GM12878 (cell line): ENCODE measurements at regions not wholly inside any gene's neighbourhood (a gene's known extent, or its start where the extent isn't known, plus 50 kb on each side); places are given as distances from the start of the nearest gene placed in this dataset.

Experiments used
- ATAC-seq: fragments of 200-7000 bp; cut with Tn5 transposase; 3 replicates; pipeline ENCODE4 v1.9.1; 2020; ENCODE audit warnings: mild to moderate bottlenecking, moderate library complexity
- BruUV-seq: library from RNA; stranded (reverse); fragments of 400-500 nt; replicated peaks from 2 replicates; lab custom pipeline; 2021; lab: Mats Ljungman, UMichigan
- CTCF ChIA-PET: fragments of 300-600 bp; sonication (Branson Sonifier 250); formaldehyde crosslinking; extraction: SDS; loops from one replicate; lab custom pipeline; 2021; ENCODE audit warnings: inconsistent platforms; lab: Yijun Ruan, JAX
- POLR2A ChIA-PET: fragments of 350-600 bp; formaldehyde crosslinking; extraction: SDS; loops from one replicate; lab custom pipeline; 2021; ENCODE audit warnings: inconsistent platforms; lab: Charles Lee
- RAD21 ChIA-PET: fragments of 300-600 bp; sonication (Branson Sonifier 250); formaldehyde crosslinking; loops from one replicate; lab custom pipeline; 2023; ENCODE audit warnings: antibody characterized with exemption; ENCODE audit not compliant: unreplicated experiment; lab: Charles Lee
- SMC1A ChIA-PET: fragments of 300-600 bp; sonication (Branson Sonifier 250); formaldehyde crosslinking; loops from one replicate; lab custom pipeline; 2023; ENCODE audit not compliant: unreplicated experiment, uncharacterized antibody; lab: Charles Lee
- DNase-seq: peaks from one replicate; pipeline ENCODE4 v3.0.0-alpha.2; 2011; ENCODE audit warnings: low read depth, low spot score
- FAIRE-seq: peaks from 3 replicates; lab custom pipeline; 2011; peaks lifted over from hg19 to GRCh38; lab: Jason Lieb, UNC
- H2AFZ ChIP-seq: 2 replicates; pipeline ENCODE4 v1.6.0; 2011; ENCODE audit warnings: low read depth, low read length, control low read depth; ENCODE audit not compliant: control insufficient read depth
- H3K27ac ChIP-seq: 2 replicates; pipeline ENCODE4 v1.5.1; 2011; ENCODE audit warnings: control low read depth; ENCODE audit not compliant: control insufficient read depth, insufficient read depth
- H3K27me3 ChIP-seq, 2 experiments: replicated peaks in 1 of 2; 2 replicates each; pipeline versions ENCODE4 v1.6.0 to v1.6.1; 2011; ENCODE audit warnings: low read length in 1 of 2; ENCODE audit not compliant: control insufficient read depth in 2 of 2, insufficient read depth in 2 of 2
- H3K36me3 ChIP-seq, 2 experiments: 2 replicates each; pipeline ENCODE4 v1.5.1; 2011; ENCODE audit warnings: low read length in 1 of 2; ENCODE audit not compliant: control insufficient read depth in 2 of 2, insufficient read depth in 2 of 2
- H3K4me1 ChIP-seq: 2 replicates; pipeline ENCODE4 v1.6.1; 2011; ENCODE audit warnings: mild to moderate bottlenecking, low read length, moderate library complexity, mixed read lengths; ENCODE audit not compliant: control insufficient read depth, insufficient read depth
- H3K4me2 ChIP-seq: 2 replicates; pipeline ENCODE4 v1.6.0; 2011; ENCODE audit warnings: control low read depth; ENCODE audit not compliant: control insufficient read depth, insufficient read depth
- H3K4me3 ChIP-seq: fragments of 200-600 bp; sonication (generic); 2 replicates; pipeline ENCODE4 v1.5.1; 2016
- H3K79me2 ChIP-seq: 2 replicates; pipeline ENCODE4 v1.6.0; 2011; ENCODE audit warnings: low read length; ENCODE audit not compliant: control insufficient read depth, insufficient read depth
- H3K9ac ChIP-seq: 2 replicates; pipeline ENCODE4 v1.8.0; 2011; ENCODE audit warnings: low read length, control low read depth, mixed read lengths; ENCODE audit not compliant: control insufficient read depth, insufficient read depth
- H3K9me3 ChIP-seq: replicated peaks from 3 replicates; pipeline ENCODE4 v1.5.1; 2011; ENCODE audit warnings: mild to moderate bottlenecking, low read length; ENCODE audit not compliant: control insufficient read depth, insufficient read depth
- H4K20me1 ChIP-seq: 2 replicates; pipeline ENCODE4 v1.6.0; 2011; ENCODE audit not compliant: control insufficient read depth, insufficient read depth
- CEBPZ ChIP-seq: fragments of 150-350 bp; IDR thresholded peaks from 2 replicates; pipeline ENCODE4 v1.6.1; 2016; ENCODE audit warnings: low read depth, low read length
- DPF2 ChIP-seq: fragments of 450-650 bp; IDR thresholded peaks from 2 replicates; pipeline ENCODE4 v1.6.1; 2017; ENCODE audit warnings: mild to moderate bottlenecking
- EP300 ChIP-seq, 2 experiments: fragments of 150-350 bp in 1 of 2; IDR thresholded peaks; 2 replicates each; pipeline ENCODE4 v1.6.1; 2011 to 2012; ENCODE audit warnings: low read depth in 2 of 2, low read length in 2 of 2, borderline replicate concordance in 1 of 2, improper control_type of control experiment in 1 of 2, inconsistent platforms in 1 of 2; ENCODE audit not compliant: control insufficient read depth in 1 of 2
- ETV6 ChIP-seq, 2 experiments: fragments of 450-650 bp in 1 of 2; IDR thresholded peaks in 1 of 2; conservative IDR thresholded peaks in 1 of 2; 2 replicates each; pipeline ENCODE4 v1.6.1; 2014; ENCODE audit warnings: antibody characterized with exemption in 1 of 2, borderline replicate concordance in 1 of 2, low read depth in 1 of 2, mild to moderate bottlenecking in 1 of 2, moderate library complexity in 1 of 2
- FOS ChIP-seq: IDR thresholded peaks from 3 replicates; pipeline ENCODE4 v1.6.1; 2011; ENCODE audit warnings: borderline replicate concordance; ENCODE audit not compliant: insufficient read length; ENCODE audit errors: extremely low read depth
- MAX ChIP-seq: IDR thresholded peaks from 2 replicates; pipeline ENCODE4 v1.6.1; 2012; ENCODE audit warnings: low read depth, low read length, improper control_type of control experiment
- MYC ChIP-seq: IDR thresholded peaks from 2 replicates; pipeline ENCODE4 v1.6.1; 2011; ENCODE audit warnings: mild to moderate bottlenecking, low read length, moderate library complexity, inconsistent platforms; ENCODE audit not compliant: insufficient read depth, insufficient replicate concordance, insufficient read length, severe bottlenecking
- NFYA ChIP-seq: IDR thresholded peaks from 2 replicates; pipeline ENCODE4 v1.6.1; 2011; ENCODE audit warnings: low read depth, mild to moderate bottlenecking, low read length, improper control_type of control experiment, borderline replicate concordance
- NKRF ChIP-seq: fragments of 450-650 bp; conservative IDR thresholded peaks from 2 replicates; pipeline ENCODE4 v1.6.1; 2017; ENCODE audit warnings: mild to moderate bottlenecking, moderate library complexity
- SIN3A ChIP-seq: IDR thresholded peaks from 2 replicates; pipeline ENCODE4 v1.6.1; 2012; ENCODE audit warnings: low read depth, low read length, improper control_type of control experiment
- SKIL ChIP-seq: fragments of 450-650 bp; IDR thresholded peaks from 2 replicates; pipeline ENCODE4 v1.6.1; 2017; ENCODE audit warnings: mild to moderate bottlenecking, low read depth, inconsistent platforms; ENCODE audit not compliant: poor library complexity, severe bottlenecking
- SREBF2 ChIP-seq: IDR thresholded peaks from 2 replicates; pipeline ENCODE4 v1.6.1; 2012; ENCODE audit warnings: mild to moderate bottlenecking, low read length
- STAT1 ChIP-seq: fragments of 450-650 bp; conservative IDR thresholded peaks from 2 replicates; pipeline ENCODE4 v1.6.1; 2014; ENCODE audit warnings: antibody characterized with exemption, mild to moderate bottlenecking
- TAF1 ChIP-seq: IDR thresholded peaks from 2 replicates; pipeline ENCODE4 v1.6.1; 2011; ENCODE audit warnings: mild to moderate bottlenecking, low read depth, low read length, borderline replicate concordance
- WRNIP1 ChIP-seq: IDR thresholded peaks from 2 replicates; pipeline ENCODE4 v1.6.1; 2011; ENCODE audit warnings: low read depth, low read length, improper control_type of control experiment, borderline replicate concordance
- WGBS: methylation state at CpG from one replicate; pipeline ENCODE4 v1.1.6; 2016; ENCODE audit warnings: low lambda C conversion rate; ENCODE audit not compliant: insufficient replicate concordance, insufficient coverage; ENCODE audit errors: missing lambda C conversion rate; 5-methylcytosine and 5-hydroxymethylcytosine counted together
- in situ Hi-C: fragments of 300-500 bp; cut with MboI; formaldehyde crosslinking; loops from 9 replicates; pipeline ENCODE4 v1.14.3; 2018; ENCODE audit warnings: mixed read lengths
- intact Hi-C: fragments of 100-400 bp; cut with micrococcal nuclease; formaldehyde crosslinking; loops from one replicate; pipeline ENCODE4 v1.14.2; 2022; ENCODE audit not compliant: unreplicated experiment

GRCh38 chr5:119878712-119879111, 249.4 kb downstream of the FAM170A start:
- no peaks in the 10 kb centered on the region for H4K20me1 ChIP-seq
- no peak for FAIRE-seq
- no peak overlapping the region for H3K27ac ChIP-seq
- RAD21 ChIA-PET, result no interaction called here
- H3K9me3 ChIP-seq, result no peaks in the 10 kb centered on the region
- H3K27me3 ChIP-seq, result no peaks in the 10 kb centered on the region
- BruUV-seq, result no TSS peak
- H2AFZ ChIP-seq, result no peak overlapping the region
- no peak overlapping the region for H3K4me2 ChIP-seq
- H3K4me1 ChIP-seq, result no peaks in the 10 kb centered on the region
- ATAC-seq, result no peak
- CTCF ChIA-PET, result interaction anchor here (1.0 kb wide), 1 partner anchor 9 kb away, joined by 3 read pairs; no protein-coding TSS in a partner anchor
- DNase-seq, result no peak
- no peak overlapping the region for H3K4me3 ChIP-seq
- H3K9ac ChIP-seq, result no peak overlapping the region
- POLR2A ChIA-PET, result no interaction called here
- in situ Hi-C loops (no loop called here), intact Hi-C loops (no loop called here)
- no peaks in the 10 kb centered on the region for H3K79me2 ChIP-seq
- no peaks in the 10 kb centered on the region for H3K36me3 ChIP-seq
- WGBS, result 0% methylated on average over 2 of the region's 2 CpGs
- SMC1A ChIA-PET, result no interaction called here
- TF ChIP-seq WRNIP1 (no peak), STAT1 (no peak), SREBF2 (no peak), SKIL (no peak), ETV6 (conservative IDR thresholded peaks at IDR 0.05 in 1 of 2, IDR thresholded peaks at IDR 0.05 in 1 of 2; ENCODE audit: borderline replicate concordance in 1 of 2, low read depth in 1 of 2) (no peak), MYC (no peak), CEBPZ (no peak), EP300 (IDR thresholded peaks at IDR 0.05; ENCODE audit: borderline replicate concordance in 1 of 2, control insufficient read depth in 1 of 2, low read depth in 2 of 2, low read length in 2 of 2) (no peak), SIN3A (no peak), MAX (no peak), TAF1 (no peak), NKRF (no peak), DPF2 (no peak), FOS (no peak), NFYA (no peak)
